Erythroblast (primary cell): ENCODE measurements at regions not wholly inside any gene's neighbourhood (a gene's known extent, or its start where the extent isn't known, plus 50 kb on each side); places are given as distances from the start of the nearest gene placed in this dataset.

Source experiments
- DNase-seq, 2 experiments: peaks; one replicate each; lab custom pipeline; 2025; lab: John Stamatoyannopoulos, UW
- GATA1 ChIP-seq: IDR thresholded peaks from 2 replicates; pipeline ENCODE4 v1.6.1; 2011; ENCODE audit warnings: low read depth, mild to moderate bottlenecking, control low read depth, low read length, moderate library complexity
- POLR2A ChIP-seq: IDR thresholded peaks from 2 replicates; pipeline ENCODE4 v1.6.1; 2011; ENCODE audit warnings: mild to moderate bottlenecking, low read length

DNA sequence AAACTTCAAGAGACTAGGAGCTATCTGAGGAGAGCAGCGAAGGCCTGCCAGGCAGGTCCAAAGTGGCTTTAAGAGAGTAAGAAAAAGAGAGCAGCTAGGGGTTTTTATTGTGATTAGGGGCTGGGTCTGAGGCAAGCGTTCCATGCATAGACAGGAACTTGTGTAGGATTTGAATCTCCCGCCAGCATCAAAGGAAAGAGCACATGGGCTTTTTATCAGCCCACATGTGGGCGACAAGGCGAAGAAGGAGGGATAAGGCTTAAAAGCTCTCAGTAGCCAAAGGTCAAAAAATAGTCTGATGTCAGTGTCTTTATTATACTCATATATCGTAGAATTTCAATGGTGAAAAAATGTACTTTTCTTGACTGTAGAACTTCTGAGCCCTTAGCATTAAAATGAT lies 178.5 kb upstream of the TMEFF2 start:
- no peak for DNase-seq
- no peak for TF ChIP-seq GATA1
- no peak for TF ChIP-seq POLR2A

DNA sequence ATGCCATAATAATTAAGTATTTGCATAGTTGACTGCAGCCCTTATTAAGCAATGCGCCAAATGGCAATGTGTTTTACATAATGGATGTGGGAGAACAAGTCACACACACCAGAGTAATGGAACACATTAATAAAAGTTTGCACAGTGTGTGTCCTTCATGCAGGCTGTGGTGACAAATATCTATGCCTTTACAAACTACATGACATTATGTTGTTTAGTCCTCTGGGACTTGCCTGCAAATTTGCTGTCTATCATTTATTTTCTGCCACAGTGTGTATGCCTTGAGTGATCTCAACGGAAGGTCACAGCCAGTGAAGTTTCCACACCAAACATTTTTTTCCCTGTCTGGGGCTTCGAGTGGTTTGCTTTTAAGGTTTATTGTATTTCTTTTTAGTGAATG lies 175.2 kb upstream of the TMEFF2 start:
- DNase-seq, result no peak
- no peak for TF ChIP-seq GATA1
- TF ChIP-seq POLR2A, result no peak

DNA sequence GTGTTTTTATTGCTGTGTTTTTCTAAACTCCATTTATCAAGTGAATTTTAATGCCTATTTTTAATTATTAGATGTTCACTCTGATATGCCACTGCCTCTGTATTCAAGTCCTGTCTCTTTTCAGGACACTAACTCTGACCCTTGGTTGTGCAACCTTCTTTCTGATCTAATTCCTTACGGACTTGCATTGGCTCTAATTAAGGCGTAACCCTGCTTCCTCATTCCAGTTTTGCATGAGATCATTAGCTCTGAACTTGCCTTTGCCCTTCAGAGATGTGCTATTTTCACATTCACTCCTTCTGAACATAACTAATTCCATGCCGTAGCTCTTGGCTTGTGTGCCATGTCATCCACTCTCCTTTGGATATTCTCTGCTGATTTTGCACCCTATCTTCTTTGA lies 162.5 kb upstream of the TMEFF2 start:
- TF ChIP-seq GATA1 (no peak), POLR2A (no peak)
- no peak for DNase-seq

DNA sequence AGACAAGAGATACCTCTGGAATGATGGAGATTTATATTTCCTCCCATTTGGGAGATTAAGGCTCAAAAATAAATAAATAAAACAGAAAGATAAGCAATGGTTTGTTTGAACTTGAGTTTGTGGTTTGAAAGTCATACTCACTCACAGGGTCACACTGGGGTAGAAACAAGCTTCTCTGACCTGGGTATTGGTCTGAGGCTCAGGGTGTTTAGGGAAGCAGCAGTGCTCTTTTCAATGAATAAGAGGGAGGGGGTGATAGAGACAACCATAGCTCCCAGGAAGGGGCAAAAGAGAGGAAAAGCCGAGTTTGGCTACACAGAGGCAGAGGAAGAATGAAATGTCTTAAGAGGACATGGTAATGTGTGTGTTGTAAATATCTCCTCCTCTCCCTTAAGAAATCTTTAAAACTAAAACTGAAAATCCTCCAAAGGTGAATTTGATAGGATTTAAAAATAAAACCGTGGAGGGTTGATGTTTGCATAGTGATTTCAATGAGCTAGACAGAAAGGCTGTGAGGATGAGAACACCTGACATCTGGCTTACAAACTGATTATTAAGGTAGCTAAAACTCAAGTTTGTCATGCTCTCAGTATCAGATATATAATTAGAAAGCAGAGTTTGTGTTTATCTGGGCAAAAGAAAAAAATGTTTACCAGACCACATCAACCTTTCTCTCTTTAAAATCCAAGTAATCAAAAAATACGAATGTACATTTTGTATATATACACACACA lies 159.9 kb upstream of the TMEFF2 start:
- TF ChIP-seq POLR2A (no peak), GATA1 (no peak)
- no peak for DNase-seq

DNA sequence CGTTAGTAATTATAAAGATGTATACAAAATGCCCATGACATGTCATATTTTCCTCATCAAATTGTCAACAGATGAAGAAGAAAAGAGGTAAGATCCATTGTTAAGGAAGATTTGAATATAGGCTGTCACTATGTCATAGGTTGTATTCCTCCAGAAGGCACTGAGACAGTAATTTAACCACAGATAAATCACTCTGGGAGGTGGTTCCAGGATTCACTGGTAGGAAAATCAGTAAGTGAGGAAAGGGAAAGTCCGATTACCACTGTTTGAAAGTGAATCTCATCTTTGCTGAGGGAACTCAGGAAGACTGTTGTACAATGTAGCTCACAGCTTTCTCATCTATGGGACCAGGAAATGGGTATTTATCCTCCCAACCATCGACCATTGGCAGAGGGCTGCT lies 152.8 kb upstream of the TMEFF2 start:
- no peak for TF ChIP-seq POLR2A
- no peak for TF ChIP-seq GATA1
- DNase-seq, result no peak

DNA sequence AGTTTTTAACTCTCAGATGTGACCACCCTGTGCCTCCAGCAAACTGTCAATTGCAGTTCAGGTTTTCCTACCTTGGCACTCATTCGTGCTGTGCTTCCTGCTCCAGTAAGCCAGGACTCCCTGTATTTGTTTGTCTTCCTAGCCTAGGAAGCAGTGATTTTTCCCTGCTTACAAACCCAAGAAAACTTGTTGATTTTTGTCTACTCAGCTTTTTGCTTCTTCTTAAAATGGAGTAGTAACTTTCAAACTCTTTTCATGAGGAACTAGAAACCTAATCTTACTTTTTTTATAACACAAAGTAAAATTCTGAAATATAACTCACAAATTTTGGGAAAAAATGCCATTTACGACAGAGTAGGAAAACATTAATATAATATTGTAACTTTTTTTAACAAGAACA lies 150.6 kb upstream of the TMEFF2 start:
- DNase-seq, result no peak

DNA sequence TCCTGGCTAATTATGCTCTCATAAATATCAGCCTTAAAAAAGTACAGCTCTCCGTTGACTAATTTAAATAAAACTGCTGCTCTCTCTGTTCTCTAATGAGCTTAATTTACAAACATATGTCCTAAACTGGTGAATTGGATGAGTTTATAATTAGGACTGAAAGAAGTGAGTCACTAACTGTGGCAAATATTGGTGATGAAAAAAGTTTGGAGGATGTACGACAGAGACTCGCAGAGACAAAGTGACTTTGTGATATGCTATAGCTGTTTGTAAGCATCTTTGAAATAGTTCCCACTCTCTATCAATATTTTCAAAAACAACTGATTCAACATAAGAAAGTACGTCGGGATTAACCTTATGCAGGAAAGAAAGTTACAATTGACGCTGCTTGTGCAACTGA lies 138.9 kb upstream of the TMEFF2 start:
- TF ChIP-seq GATA1, result no peak
- TF ChIP-seq POLR2A, result no peak
- no peak for DNase-seq

More for the DNA sequence above, 150.6 kb upstream of the TMEFF2 start:
- no peak for TF ChIP-seq POLR2A
- no peak for TF ChIP-seq GATA1

DNA sequence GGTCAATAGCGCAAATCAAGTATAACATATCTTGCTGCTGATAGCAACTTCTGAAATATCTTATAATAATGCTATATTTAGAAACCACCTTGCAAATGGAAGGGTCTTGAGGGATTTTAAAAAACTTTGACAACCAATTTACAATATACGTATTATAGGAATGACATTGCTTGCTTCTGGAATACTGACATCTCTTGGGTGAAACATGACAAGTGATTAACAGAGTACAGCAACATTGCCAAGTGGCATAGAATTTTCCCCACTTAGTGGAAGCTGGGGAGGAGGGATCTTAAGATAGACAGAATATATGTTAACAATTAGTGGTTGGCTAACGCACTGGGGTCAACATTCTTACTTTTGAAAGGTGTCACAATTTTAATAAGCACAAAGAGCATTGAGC lies 133.6 kb upstream of the TMEFF2 start:
- DNase-seq, result no peak
- TF ChIP-seq POLR2A (no peak), GATA1 (no peak)

DNA sequence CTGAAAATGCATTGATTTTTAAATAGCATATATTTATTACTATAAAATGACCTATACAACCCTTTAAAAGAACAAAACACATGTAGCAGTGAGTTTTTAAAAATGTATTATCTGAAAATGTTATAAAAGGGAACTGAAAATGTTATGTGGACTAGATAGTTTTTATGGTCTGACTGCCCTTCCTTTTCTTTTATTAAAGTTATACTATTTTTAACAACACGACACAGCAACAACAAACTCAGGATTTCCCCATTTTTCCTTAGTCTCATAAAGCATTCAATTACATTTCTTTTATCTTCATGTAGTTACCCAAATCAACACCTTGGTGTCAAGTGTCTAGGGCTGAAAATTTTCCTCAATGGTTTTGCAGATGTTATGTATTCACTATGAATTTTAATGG lies 132.8 kb upstream of the TMEFF2 start:
- DNase-seq, result no peak
- TF ChIP-seq GATA1, result no peak
- TF ChIP-seq POLR2A, result no peak

DNA sequence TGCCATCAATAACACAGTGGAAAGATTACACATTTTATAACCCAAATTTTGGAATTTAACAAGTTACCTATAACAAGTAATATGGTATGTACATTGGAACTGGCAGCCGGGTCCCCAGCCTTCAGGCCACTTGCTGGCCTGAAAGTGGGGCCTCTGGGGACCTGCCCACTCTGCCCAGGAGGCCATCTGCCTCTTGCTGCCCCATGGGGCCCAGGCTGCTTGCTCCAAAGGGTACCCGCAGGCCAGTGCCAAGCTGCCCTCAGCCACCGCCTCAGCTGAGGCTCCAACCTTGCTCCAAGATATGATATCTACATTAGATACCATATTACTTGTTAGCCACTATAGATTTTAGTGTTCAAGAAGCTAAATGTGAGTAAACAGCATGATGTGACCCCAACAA lies 120.8 kb upstream of the TMEFF2 start:
- no peak for DNase-seq
- TF ChIP-seq GATA1 (no peak), POLR2A (no peak)

DNA sequence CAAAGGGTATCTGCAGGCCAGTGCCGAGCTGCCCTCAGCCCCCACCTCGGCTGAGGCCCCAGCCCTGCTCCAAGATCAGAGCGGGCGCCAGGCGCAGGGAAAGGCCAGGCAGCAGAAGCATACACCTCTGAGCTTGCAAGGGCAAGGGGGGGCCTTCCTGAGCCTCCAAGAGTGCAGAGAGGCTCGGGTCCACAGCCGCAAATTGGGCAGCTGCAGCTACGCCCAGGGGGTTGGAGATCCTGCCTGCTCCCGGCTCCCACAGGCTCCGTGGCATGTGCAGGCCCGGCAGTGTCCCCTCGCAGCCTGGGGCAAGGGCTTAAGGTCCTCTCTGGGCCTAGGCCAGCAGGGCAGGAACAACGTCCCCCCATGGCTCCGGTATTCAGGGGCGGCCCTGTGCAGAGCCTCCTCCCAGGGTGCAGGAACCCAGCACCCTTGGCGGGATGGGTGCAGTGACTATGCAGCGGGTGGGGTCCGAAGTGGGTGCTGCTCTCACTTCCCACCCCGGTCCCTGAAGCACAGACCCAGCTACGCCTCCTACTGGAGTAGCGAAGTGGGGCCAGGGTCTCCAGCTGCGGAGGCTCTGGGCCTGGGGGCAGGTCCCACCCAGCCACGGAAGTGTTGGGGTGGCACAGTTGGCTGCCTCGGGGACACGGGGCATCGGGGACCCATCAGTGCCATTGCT lies 120.2 kb upstream of the TMEFF2 start:
- TF ChIP-seq GATA1 (no peak), POLR2A (no peak)
- no peak for DNase-seq

DNA sequence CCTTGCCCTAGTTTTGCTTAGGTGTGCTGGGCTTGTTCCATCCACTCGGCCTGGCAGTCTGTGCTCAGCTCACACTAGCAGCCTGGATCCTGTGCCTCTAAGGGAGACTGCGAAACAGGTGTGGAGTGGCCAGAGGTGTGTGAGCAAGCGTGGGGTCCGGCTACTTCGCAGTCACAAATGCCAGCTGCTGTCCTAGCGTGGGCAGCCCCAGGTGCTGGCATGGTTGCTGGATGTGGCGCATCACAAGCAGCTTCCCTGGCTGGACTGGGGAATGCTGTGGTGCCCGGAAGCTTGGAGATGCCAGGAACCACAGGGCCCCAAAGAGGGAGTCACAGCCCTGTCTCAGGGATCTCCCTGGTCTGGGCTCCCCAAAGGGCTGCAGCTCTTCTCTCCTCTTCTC lies 119.0 kb upstream of the TMEFF2 start:
- TF ChIP-seq GATA1 (no peak), POLR2A (no peak)
- no peak for DNase-seq

DNA sequence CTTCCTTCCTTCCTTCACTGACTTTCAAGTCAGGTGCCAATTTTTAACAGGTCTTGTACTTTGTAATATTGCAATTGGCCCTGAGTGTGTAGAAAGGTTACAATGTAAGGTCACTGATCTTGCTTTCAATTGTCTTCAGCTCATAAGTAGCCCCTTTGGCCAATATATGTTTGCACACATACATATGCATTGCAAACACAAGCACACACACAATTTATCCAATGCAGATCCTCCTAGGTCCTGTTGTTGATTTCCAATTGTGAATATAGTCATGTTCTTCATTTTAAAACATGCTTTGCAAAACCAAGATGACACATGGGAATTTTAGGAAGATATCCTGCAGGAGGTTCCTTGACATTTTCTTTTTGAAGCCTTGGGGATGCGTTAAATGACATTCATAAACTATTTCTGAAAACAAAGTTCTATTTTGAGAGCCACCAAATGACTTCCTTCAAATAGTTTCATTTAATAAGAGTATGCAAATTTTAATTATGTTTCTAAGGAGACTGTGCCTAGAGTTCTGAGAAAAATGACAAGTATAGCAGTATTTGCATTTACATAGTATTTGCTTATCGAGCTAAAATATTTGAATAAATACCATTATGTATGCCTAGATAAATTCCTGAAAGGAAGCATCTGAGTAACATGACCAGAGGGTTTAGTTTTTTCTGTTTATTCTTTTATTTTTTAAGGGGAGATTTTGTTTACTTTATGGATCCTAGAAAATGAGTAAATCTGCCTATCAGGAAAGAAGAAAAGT lies 117.1 kb upstream of the TMEFF2 start:
- TF ChIP-seq GATA1 (no peak), POLR2A (no peak)

DNA sequence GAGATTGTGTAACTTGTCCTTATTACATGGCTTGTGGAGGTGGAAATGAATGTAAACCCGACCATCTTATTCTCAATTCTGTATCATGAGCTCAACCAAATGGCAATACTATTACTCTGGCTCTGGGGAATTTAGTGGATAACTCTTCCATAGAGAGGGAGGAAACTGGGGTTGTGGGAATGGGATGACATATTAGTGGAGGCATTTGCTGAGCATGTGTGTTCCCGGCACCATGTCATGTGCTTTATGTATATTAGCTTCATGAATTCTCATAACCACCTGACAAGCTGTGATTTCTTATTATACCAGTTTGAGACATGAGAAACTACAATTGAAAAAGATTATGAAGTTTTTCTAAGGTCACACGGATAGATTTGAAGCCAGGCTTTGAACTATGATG lies 112.8 kb upstream of the TMEFF2 start:
- no peak for TF ChIP-seq GATA1
- no peak for TF ChIP-seq POLR2A

More for the DNA sequence above, 117.1 kb upstream of the TMEFF2 start:
- no peak for DNase-seq

DNA sequence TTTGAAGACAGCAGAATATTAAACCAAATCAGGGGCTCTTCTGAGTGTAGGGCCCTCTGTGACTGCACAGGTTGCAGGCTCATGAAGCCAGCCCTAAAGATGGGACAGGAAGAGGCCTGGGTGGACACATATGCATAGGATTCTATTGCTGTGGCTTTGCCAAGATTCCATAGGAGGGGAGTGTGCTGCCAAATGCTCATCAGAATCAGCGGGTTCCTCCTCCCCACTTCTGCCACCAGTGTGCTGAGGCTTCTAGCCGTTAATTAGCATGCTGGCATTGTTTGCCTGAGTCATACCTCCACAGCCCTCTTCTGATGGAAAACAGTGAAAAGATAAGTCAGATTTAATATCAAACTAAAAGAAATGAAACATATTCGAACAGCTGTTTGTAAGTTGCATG lies 103.9 kb upstream of the TMEFF2 start:
- no peak for DNase-seq
- TF ChIP-seq POLR2A (no peak), GATA1 (no peak)

More for the DNA sequence above, 112.8 kb upstream of the TMEFF2 start:
- DNase-seq, result no peak
